ENCODE measurements at regions not wholly inside any gene's neighbourhood (a gene's known extent, or its start where the extent isn't known, plus 50 kb on each side); places are given as distances from the start of the nearest gene placed in this dataset.

DNA sequence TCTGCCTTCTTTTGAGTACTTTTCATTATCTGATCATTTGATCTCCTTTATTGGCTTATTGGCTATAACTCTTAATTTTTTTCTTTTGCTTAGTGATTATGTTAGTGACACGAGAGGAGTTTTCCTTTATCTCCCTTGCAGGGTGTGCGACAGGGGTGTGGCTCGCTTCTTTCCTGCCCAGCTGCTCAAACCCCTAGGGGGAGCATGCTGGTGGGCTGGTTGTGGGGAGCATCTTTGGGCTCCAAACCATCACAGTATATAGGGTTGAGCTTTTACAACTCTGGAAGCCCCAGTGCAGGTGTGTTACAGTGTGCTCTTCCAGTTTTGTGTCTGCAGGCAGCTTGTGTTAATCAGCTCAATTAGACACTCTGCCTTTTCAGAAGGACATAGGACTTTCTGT, 357.0 kb upstream of the TMEFF2 start:
- TF ChIP-seq, protein P1, sequence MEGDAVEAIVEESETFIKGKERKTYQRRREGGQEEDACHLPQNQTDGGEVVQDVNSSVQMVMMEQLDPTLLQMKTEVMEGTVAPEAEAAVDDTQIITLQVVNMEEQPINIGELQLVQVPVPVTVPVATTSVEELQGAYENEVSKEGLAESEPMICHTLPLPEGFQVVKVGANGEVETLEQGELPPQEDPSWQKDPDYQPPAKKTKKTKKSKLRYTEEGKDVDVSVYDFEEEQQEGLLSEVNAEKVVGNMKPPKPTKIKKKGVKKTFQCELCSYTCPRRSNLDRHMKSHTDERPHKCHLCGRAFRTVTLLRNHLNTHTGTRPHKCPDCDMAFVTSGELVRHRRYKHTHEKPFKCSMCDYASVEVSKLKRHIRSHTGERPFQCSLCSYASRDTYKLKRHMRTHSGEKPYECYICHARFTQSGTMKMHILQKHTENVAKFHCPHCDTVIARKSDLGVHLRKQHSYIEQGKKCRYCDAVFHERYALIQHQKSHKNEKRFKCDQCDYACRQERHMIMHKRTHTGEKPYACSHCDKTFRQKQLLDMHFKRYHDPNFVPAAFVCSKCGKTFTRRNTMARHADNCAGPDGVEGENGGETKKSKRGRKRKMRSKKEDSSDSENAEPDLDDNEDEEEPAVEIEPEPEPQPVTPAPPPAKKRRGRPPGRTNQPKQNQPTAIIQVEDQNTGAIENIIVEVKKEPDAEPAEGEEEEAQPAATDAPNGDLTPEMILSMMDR (IDR thresholded peaks at IDR 0.05; ENCODE audit: poor library complexity): no peak
- TF ChIP-seq EZH2 (IDR thresholded peaks at IDR 0.05; ENCODE audit: borderline replicate concordance) (no peak), EZH2phosphoT487 (IDR thresholded peaks at IDR 0.05; ENCODE audit: low read depth, severe bottlenecking, unreplicated experiment) (no peak)

Data from hepatocyte (in vitro differentiated cells).